ENCODE measurements at regions not wholly inside any gene's neighbourhood (a gene's known extent, or its start where the extent isn't known, plus 50 kb on each side); places are given as distances from the start of the nearest gene placed in this dataset.

DNA sequence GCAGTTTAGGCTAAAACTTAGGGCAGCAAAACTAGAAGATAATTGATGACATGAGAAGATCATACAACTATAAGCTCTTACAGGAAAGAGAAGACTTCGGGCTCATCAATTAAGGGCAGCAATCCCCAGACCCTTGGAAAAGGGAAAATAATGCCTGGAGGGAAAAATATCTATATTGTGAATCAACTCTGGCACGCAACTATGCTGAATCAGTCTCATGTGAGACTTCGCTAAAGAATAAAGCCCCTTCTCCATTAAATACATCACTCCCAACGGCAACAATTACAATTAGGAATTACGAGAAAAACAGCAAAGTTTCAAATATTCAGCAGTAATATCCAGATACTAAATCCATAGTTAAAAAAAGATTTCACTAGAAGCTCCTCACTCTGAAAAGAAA lies 2016.8 kb upstream of the IGFBP7 start:
- Mint-ChIP-seq H3K4me1 (no peaks in the 10 kb centered on the region), H3K9me3 (peaks cover 18% of the 10 kb centered on the region), H3K27ac (no peak overlapping the region), H3K27me3 (no peaks in the 10 kb centered on the region), H3K36me3 (ENCODE audit: low read depth) (no peaks in the 10 kb centered on the region), H3K4me3 (no peak overlapping the region)
- ATAC-seq (replicated peaks) = no peak

DNA sequence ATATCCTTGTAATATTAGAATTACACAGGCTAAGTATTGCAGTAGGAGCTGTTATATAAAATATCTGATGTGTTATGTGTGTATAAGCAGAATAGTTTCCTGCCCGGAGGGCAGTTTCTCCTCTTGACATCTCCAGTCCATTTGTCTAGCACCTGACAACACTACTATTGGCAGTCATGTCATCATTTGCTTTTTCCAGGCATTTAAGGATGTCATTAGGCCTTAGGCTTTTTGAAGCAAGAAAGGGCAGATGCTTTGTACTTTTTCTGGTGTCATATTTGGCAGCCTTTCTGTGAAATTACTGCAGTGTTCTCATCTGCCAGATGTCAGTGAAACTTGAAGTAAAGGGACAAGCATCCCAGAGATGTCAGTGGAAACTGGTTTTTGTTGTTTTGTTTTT lies 2017.6 kb upstream of the IGFBP7 start:
- no peak for ATAC-seq (replicated peaks)
- H3K36me3 Mint-ChIP-seq (ENCODE audit: low read depth) = no peaks in the 10 kb centered on the region

DNA sequence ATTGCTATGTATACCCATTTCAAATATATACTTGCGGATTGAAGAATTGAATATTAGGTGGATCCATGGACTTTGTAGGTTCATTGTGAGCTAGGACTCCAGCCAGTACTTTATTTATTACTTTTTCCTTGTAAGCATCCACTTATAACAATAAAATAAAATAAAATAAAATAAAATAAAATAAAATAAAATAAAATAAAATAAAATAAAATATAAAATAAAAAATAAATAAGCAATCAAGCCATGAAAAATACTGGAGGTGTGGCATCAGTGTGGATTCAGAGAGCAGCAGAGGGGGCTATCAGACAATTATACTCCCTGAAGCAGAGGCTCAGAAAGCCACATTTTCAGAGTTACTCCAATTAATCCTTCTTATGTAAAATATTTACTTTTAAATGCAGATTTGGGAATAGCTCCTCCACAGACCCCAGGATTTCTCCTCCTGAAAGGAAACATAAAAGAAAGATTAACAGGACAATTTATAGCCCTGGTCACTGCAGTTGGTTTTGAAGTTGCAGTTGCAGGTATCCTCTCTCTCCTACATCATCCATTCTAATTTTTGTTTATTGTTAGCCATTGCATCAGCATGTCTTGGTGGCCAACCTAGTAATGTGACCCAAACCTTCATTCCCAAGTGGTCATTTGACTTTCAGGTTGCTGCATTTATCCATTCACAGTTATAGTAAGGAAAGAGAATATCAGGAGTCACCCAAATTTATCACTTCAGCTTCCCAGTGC lies 2025.2 kb upstream of the IGFBP7 start:
- Mint-ChIP-seq H3K27ac (no peak overlapping the region), H3K9me3 (peaks cover 17% of the 10 kb centered on the region), H3K4me1 (no peaks in the 10 kb centered on the region), H3K36me3 (ENCODE audit: low read depth) (no peaks in the 10 kb centered on the region), H3K4me3 (no peak overlapping the region), H3K27me3 (no peaks in the 10 kb centered on the region)
- ATAC-seq (replicated peaks) = no peak

More for the DNA sequence above, 2017.6 kb upstream of the IGFBP7 start:
- H3K4me3 Mint-ChIP-seq = no peak overlapping the region
- H3K9me3 Mint-ChIP-seq = peaks cover 18% of the 10 kb centered on the region
- no peak overlapping the region for H3K27ac Mint-ChIP-seq
- H3K27me3 Mint-ChIP-seq = no peaks in the 10 kb centered on the region
- H3K4me1 Mint-ChIP-seq = no peaks in the 10 kb centered on the region

DNA sequence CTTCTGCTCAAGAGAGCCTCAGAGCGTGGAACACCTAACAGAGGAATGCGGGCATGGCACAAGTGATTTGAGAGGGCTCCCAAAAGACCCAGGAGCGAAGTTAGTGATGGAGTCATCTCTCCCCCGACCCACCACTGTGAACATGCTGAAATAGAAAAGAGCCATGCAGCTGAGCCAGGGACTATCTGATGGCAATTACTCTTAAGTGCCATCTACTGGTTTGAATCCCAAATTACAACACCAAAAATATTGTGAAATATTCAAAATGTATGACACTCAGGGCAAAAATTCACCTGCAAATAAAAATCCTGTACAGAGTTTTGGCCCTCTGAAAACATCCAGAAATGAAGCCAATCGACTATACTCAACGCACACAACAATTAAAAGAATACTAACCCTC lies 2038.9 kb upstream of the ADGRL3 start:
- no peak for ATAC-seq (replicated peaks)
- Mint-ChIP-seq H3K36me3 (ENCODE audit: low read depth) (no peaks in the 10 kb centered on the region), H3K27ac (no peak overlapping the region), H3K4me1 (no peaks in the 10 kb centered on the region), H3K9me3 (peaks cover 30% of the 10 kb centered on the region), H3K27me3 (no peaks in the 10 kb centered on the region), H3K4me3 (no peak overlapping the region)

DNA sequence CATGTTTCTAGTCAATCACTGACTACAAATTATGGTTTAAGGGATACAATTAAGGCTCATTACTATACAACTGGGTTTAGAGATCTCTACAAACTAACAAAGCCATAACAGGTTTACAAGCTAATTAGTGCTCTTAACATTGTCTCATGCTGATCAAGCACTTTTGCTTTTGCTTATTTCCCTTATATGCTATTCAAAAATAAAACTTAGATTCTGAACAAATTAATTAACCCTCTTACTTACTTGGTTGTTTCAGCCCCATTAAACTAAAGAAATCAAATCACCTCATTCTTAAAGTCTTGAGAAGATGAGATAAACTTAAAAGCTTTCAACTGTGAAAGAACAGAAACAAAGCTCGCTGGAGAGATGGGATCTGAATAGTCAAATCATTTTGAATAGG lies 2024.5 kb upstream of the ADGRL3 start:
- no peaks in the 10 kb centered on the region for H3K36me3 Mint-ChIP-seq (ENCODE audit: low read depth)

DNA sequence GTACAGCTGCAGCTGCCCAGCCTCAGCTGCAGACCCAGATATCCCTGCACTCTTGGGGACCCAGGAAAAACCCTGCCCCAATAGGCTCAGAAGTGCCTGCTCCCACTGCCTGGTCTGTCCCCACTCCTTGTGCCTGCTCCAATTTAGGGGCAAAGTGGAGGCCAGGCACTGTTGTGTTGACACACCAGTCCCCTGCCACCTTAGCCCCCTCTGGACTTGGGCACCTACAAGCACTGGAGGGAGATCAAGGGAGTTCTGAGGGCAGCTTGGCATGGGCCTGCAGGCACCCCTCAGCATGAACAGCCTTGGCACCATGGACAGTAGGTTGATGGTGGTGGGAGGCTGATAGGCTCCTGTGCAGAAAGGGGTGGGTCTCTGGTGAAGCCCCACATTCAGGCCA lies 2020.8 kb upstream of the ADGRL3 start:
- Mint-ChIP-seq H3K4me3 (no peak overlapping the region), H3K4me1 (no peaks in the 10 kb centered on the region), H3K36me3 (ENCODE audit: low read depth) (no peaks in the 10 kb centered on the region), H3K9me3 (peaks cover 9% of the 10 kb centered on the region), H3K27me3 (no peaks in the 10 kb centered on the region), H3K27ac (no peak overlapping the region)
- ATAC-seq (replicated peaks) = no peak

More for the DNA sequence above, 2024.5 kb upstream of the ADGRL3 start:
- Mint-ChIP-seq H3K27me3 (no peaks in the 10 kb centered on the region), H3K27ac (no peak overlapping the region), H3K4me3 (no peak overlapping the region), H3K4me1 (no peaks in the 10 kb centered on the region), H3K9me3 (peaks cover 9% of the 10 kb centered on the region)
- no peak for ATAC-seq (replicated peaks)

DNA sequence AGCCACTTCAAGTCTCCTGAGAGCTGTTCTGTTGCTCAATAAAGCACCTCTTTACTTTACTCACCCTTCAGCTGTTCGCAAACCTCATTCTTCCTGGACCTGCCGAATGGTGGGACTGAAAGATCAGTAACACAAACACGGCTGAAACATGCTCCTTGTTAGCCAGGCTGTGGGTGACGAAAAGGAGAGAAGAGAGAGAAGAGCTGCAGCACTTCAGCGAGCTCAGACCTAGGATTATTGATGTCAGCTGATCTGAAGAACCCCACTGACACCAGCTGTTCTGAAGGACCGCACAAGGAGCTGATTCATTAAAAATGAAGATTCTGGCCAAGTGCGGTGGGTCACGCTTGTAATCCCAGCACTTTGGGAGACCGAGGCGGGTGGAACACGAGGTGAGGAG lies 2020.0 kb upstream of the ADGRL3 start:
- Mint-ChIP-seq H3K4me1 (no peaks in the 10 kb centered on the region), H3K4me3 (no peak overlapping the region), H3K9me3 (peaks cover 9% of the 10 kb centered on the region), H3K27ac (no peak overlapping the region), H3K36me3 (ENCODE audit: low read depth) (no peaks in the 10 kb centered on the region), H3K27me3 (no peaks in the 10 kb centered on the region)
- ATAC-seq (replicated peaks) = no peak

DNA sequence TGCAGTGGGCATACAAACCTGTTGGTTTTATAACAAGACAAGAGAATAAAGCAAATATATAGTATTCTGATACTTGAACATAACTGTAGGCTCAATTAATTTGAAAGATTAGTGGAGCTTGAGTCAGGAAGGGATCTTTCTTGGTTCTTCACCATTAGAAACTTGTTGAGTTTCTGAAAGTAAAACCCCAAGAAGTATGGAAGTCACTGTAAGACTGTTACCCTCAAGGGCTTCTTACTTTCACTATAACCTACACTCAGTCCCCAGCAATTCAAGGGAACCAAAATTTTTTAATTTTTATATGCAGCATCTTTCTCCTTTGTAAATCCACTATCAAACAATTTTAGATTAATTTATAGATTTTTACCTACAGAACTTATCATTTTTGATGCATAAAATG lies 2019.2 kb upstream of the ADGRL3 start:
- H3K4me3 Mint-ChIP-seq = no peak overlapping the region
- no peaks in the 10 kb centered on the region for H3K36me3 Mint-ChIP-seq (ENCODE audit: low read depth)
- no peaks in the 10 kb centered on the region for H3K27me3 Mint-ChIP-seq
- H3K9me3 Mint-ChIP-seq = peaks cover 8% of the 10 kb centered on the region
- no peaks in the 10 kb centered on the region for H3K4me1 Mint-ChIP-seq
- H3K27ac Mint-ChIP-seq = no peak overlapping the region
- ATAC-seq (replicated peaks) = no peak

DNA sequence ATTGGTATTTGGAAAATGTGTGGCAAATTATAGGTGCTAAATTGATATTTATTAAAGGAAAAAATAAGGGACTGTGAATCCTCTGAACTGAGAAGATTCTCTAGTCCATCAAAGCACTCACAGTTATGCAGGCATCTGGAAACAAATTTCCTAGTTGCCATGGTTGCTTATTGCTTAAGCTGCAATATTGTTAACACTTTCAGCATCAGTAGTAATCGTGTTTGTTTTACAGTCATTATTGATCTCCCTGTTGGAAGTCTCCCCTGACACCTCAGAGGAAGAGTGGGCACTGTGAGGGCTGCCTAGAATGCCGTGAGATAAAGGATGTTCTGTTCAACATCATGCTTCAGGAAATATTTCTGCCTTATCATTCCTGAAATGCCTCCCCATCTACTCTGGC lies 2004.3 kb upstream of the ADGRL3 start:
- Mint-ChIP-seq H3K27me3 (no peaks in the 10 kb centered on the region), H3K4me3 (no peak overlapping the region), H3K36me3 (ENCODE audit: low read depth) (no peaks in the 10 kb centered on the region), H3K9me3 (peaks cover 20% of the 10 kb centered on the region), H3K4me1 (no peaks in the 10 kb centered on the region), H3K27ac (no peak overlapping the region)
- ATAC-seq (replicated peaks) = no peak

DNA sequence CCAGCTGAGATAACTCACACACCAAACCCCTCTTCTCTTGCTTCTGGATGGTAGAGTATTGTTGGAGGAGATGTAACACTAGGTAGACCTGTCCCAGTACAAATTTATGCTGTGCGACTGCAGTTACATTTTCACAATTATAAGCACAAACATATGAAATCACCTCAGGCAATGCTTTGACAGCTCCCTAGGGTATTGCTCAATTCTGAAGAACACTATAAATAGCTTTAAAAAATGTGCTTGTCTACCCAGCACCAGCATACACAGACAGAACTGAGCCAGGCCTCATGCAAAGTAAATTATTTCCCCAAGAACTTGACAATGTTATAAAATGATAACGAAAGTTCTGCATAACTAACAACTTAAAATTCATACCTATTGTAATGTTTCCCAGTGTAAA lies 1999.1 kb upstream of the ADGRL3 start:
- no peak overlapping the region for H3K27ac Mint-ChIP-seq
- H3K4me3 Mint-ChIP-seq = no peak overlapping the region
- no peak for ATAC-seq (replicated peaks)
- H3K9me3 Mint-ChIP-seq = peaks cover 22% of the 10 kb centered on the region
- H3K36me3 Mint-ChIP-seq (ENCODE audit: low read depth) = no peaks in the 10 kb centered on the region
- no peaks in the 10 kb centered on the region for H3K27me3 Mint-ChIP-seq
- no peaks in the 10 kb centered on the region for H3K4me1 Mint-ChIP-seq

DNA sequence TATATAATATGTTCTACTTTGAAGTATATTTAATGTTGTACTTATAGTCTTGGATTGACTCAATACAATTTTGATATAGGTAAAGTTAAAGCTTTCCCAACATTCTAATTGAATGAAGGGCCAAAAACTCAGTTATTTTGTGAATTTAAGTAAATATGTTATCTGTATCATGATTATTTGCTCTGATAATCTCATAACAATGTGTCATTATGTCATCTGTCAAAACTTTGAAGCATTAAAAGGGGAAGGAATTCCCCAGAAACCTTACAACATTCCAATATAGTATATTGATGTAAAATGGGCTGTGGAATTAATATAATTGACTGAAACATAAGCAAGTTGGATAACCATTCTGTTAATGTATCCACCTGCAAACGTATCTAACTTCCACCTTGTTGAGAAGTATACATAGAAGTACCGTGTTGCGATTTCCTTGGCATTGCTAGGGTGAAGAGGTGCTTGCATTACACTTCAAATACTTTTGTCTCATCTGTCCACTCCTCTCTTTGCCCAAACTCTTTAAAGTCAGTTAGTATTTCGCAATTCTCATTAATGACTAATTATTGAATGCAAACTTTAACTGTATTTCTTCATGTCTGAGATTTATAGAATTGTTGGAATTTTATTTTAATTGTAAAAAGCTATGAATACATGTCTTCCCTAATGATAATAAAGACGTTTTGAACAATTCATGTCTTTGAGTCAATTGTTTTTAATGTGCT lies 1982.1 kb upstream of the ADGRL3 start:
- no peak for ATAC-seq (replicated peaks)
- H3K27me3 Mint-ChIP-seq = no peaks in the 10 kb centered on the region
- peaks cover 17% of the 10 kb centered on the region for H3K9me3 Mint-ChIP-seq
- H3K36me3 Mint-ChIP-seq (ENCODE audit: low read depth) = no peaks in the 10 kb centered on the region
- no peak overlapping the region for H3K27ac Mint-ChIP-seq
- H3K4me3 Mint-ChIP-seq = no peak overlapping the region
- no peaks in the 10 kb centered on the region for H3K4me1 Mint-ChIP-seq

DNA sequence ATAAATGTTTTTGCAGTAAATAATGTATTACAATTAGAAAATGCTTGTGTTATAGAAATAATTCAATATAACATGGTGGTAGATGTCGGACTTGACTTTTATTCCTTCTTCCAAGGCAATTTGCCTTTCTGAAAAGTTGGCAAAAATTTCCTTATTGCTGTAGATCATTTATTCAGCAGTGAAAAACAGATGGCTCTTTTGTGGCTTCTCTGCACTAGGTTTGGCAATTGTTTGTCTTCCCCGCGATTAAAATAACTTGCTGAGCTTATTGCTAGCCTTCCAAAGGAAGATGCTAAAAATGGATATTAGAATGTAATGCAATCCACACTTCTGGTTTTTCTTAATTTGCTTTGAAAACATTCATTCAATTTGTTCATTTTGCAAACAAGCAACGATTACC lies 1977.9 kb upstream of the ADGRL3 start:
- Mint-ChIP-seq H3K27ac (no peak overlapping the region), H3K4me3 (no peak overlapping the region), H3K27me3 (no peaks in the 10 kb centered on the region), H3K9me3 (peaks cover 16% of the 10 kb centered on the region), H3K4me1 (no peaks in the 10 kb centered on the region), H3K36me3 (ENCODE audit: low read depth) (no peaks in the 10 kb centered on the region)
- ATAC-seq (replicated peaks) = no peak

DNA sequence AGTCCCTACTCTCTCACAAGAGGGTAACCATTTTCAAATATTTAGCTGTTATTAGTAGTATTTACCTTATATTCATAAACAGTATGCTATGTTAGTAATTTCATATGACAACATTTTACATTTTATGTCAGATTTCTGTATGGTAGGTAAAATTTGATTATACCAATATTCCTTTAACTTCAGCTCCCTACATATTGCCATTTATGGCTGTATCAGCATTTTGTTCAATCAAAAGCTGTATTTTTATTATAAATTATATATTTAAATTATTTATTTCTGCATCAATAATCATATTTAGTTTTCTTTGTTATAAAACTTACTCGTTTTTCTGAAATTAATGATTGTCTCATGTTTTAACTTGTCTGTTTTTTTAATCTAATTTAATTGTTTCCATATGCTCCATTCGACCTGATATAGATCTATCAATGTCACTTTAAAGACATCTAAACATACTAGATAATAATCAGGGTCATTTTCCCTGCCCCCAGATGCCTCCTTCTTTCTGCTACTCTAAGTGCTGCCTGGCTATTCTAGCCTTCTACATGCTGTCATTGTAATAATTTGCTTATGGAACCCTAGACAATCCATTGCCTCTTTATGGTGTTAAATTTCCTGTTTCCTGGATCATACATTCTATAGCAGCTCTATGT lies 1976.7 kb upstream of the ADGRL3 start:
- Mint-ChIP-seq H3K9me3 (peaks cover 16% of the 10 kb centered on the region), H3K4me1 (no peaks in the 10 kb centered on the region), H3K27me3 (no peaks in the 10 kb centered on the region), H3K36me3 (ENCODE audit: low read depth) (no peaks in the 10 kb centered on the region), H3K4me3 (no peak overlapping the region), H3K27ac (no peak overlapping the region)
- no peak for ATAC-seq (replicated peaks)

DNA sequence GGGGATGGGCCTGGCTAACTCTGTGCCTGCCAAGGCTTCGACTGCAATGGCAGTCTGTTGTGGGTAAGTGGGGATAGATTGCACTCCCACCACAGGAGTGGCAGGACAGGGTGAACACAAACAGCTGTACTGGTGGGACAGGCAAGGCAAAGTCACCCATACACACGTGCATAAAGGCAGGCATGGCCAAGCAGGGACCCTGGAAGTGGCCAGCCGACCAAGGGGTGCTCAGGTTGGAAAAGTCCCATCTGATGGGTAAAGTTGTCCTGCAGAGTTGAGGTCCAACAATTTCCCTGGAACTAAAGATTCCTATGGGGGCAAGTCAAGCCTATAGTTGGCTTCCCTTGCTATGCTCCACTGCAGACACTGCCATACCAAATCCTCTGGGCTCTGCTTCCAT lies 1961.9 kb upstream of the ADGRL3 start:
- Mint-ChIP-seq H3K9me3 (peaks cover 38% of the 10 kb centered on the region), H3K4me3 (no peak overlapping the region), H3K36me3 (ENCODE audit: low read depth) (no peaks in the 10 kb centered on the region), H3K27me3 (no peaks in the 10 kb centered on the region), H3K4me1 (no peaks in the 10 kb centered on the region), H3K27ac (no peak overlapping the region)
- ATAC-seq (replicated peaks) = no peak

DNA sequence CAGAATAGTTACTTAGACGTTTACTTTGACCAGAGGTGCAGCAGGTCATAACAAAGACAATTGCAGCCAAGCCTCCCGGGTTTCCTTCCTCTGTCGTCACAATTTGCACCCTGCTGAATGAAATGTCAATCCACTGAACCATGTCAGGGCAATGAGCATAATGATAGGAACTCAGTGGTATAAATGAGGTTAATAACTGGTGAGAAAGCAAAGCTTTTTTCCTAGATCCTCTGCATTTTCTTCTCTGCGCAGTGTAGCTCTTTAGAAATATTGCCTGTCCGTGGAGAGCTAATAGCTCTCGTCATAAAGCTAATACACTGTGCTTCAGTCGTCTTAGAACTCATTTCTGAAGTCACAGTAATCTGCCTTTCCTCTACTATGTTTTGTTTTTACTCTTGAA lies 1960.1 kb upstream of the ADGRL3 start:
- ATAC-seq (replicated peaks) = no peak
- Mint-ChIP-seq H3K9me3 (peaks cover 37% of the 10 kb centered on the region), H3K36me3 (ENCODE audit: low read depth) (no peaks in the 10 kb centered on the region), H3K4me3 (no peak overlapping the region), H3K27ac (no peak overlapping the region), H3K4me1 (no peaks in the 10 kb centered on the region), H3K27me3 (no peaks in the 10 kb centered on the region)
